ENCODE measurements at regions not wholly inside any gene's neighbourhood (a gene's known extent, or its start where the extent isn't known, plus 50 kb on each side); places are given as distances from the start of the nearest gene placed in this dataset.

DNA sequence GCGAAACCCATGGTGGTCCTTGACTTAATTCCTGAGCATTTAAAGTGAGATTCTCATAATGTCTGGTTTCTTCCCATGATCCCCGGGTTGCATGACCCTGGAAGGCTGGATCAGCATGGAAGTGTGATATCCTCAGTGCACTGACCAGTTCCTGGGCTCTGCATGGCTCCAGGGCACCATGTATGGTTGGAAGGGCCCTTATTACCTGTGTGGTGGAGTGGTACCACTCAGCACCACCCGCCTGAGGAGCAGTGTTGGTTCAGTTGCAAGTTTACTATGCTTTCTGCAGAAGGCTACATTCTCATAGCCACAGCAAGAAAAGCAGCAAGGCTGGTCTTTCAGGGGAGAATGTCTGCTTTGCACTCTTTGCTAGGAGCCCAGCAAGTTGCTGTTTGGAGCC lies 325.7 kb upstream of the MKI67 start:
- Histone ChIP-seq H3K36me3 (ENCODE audit: insufficient read depth, low read length) (no peaks in the 10 kb centered on the region), H3K27me3 (ENCODE audit: insufficient read depth, low read depth, low read length) (no peaks in the 10 kb centered on the region), H3K9ac (ENCODE audit: low read length) (no peak overlapping the region), H3K9me2 (ENCODE audit: insufficient read depth, low read length) (no peaks in the 10 kb centered on the region), H3K79me2 (replicated peaks; ENCODE audit: insufficient read depth, low read length) (no peaks in the 10 kb centered on the region), H3K9me3 (ENCODE audit: low read length) (peaks cover 5% of the 10 kb centered on the region), H2AFZ (ENCODE audit: low read depth, low read length) (no peak overlapping the region), H3F3A (ENCODE audit: insufficient read depth, low read length, poor library complexity, severe bottlenecking) (no peaks in the 10 kb centered on the region), H3K4me3 (ENCODE audit: low read length) (no peak overlapping the region), H3K4me2 (ENCODE audit: low read length) (no peak overlapping the region), H3K27ac (ENCODE audit: low read length) (no peak overlapping the region), H4K20me1 (ENCODE audit: insufficient read depth) (no peaks in the 10 kb centered on the region)
- TF ChIP-seq EP300 (conservative IDR thresholded peaks at IDR 0.05; ENCODE audit: poor library complexity, severe bottlenecking) (no peak), REST (IDR thresholded peaks at IDR 0.05; ENCODE audit: borderline replicate concordance) (no peak), EZH2 (IDR thresholded peaks at IDR 0.05; ENCODE audit: borderline replicate concordance, insufficient read depth, low read length, poor library complexity, severe bottlenecking) (no peak), SMC3 (conservative IDR thresholded peaks at IDR 0.05; ENCODE audit: poor library complexity) (no peak), TAF1 (IDR thresholded peaks at IDR 0.05; ENCODE audit: low read depth) (no peak), RAD21 (conservative IDR thresholded peaks at IDR 0.05) (no peak), POLR2AphosphoS5 (IDR thresholded peaks at IDR 0.05) (no peak), MXI1 (conservative IDR thresholded peaks at IDR 0.05; ENCODE audit: poor library complexity, severe bottlenecking) (no peak)
- TF ChIP-seq, protein P1, sequence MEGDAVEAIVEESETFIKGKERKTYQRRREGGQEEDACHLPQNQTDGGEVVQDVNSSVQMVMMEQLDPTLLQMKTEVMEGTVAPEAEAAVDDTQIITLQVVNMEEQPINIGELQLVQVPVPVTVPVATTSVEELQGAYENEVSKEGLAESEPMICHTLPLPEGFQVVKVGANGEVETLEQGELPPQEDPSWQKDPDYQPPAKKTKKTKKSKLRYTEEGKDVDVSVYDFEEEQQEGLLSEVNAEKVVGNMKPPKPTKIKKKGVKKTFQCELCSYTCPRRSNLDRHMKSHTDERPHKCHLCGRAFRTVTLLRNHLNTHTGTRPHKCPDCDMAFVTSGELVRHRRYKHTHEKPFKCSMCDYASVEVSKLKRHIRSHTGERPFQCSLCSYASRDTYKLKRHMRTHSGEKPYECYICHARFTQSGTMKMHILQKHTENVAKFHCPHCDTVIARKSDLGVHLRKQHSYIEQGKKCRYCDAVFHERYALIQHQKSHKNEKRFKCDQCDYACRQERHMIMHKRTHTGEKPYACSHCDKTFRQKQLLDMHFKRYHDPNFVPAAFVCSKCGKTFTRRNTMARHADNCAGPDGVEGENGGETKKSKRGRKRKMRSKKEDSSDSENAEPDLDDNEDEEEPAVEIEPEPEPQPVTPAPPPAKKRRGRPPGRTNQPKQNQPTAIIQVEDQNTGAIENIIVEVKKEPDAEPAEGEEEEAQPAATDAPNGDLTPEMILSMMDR (IDR thresholded peaks at IDR 0.05; ENCODE audit: poor library complexity, severe bottlenecking): no peak

DNA sequence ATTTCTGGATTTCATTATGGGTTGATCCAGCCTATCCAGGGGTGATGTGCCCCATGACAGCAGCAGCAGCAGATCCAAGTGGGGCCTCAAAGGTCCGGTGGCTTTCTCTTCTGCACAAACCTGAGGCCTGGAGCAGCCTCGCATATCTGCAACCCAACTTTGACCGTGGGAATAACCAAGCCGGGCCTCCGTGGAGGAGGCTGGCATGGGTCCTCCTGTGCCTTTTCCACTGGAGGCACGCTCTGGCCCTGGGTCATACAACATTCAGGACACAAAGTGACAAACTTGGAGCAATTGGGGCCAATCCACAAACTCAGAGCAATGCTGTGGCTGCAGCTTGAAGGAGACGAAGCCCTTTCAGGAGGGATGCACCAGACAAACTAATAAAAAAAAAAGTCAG lies 330.0 kb upstream of the MKI67 start:
- no peaks in the 10 kb centered on the region for H3K36me3 ChIP-seq (ENCODE audit: insufficient read depth, low read length)
- no peak overlapping the region for H3K4me3 ChIP-seq (ENCODE audit: low read length)
- H3K79me2 ChIP-seq (replicated peaks; ENCODE audit: insufficient read depth, low read length): no peaks in the 10 kb centered on the region
- no peak overlapping the region for H3K27ac ChIP-seq (ENCODE audit: low read length)
- H3K9me3 ChIP-seq (ENCODE audit: low read length): no peaks in the 10 kb centered on the region
- H4K20me1 ChIP-seq (ENCODE audit: insufficient read depth): no peaks in the 10 kb centered on the region
- no peak overlapping the region for H2AFZ ChIP-seq (ENCODE audit: low read depth, low read length)
- no peak overlapping the region for H3K9ac ChIP-seq (ENCODE audit: low read length)
- no peak for TF ChIP-seq EP300 (conservative IDR thresholded peaks at IDR 0.05; ENCODE audit: poor library complexity, severe bottlenecking)
- TF ChIP-seq, protein P1 (IDR thresholded peaks at IDR 0.05; ENCODE audit: poor library complexity, severe bottlenecking): no peak
- no peak for TF ChIP-seq REST (IDR thresholded peaks at IDR 0.05; ENCODE audit: borderline replicate concordance)
- TF ChIP-seq EZH2 (IDR thresholded peaks at IDR 0.05; ENCODE audit: borderline replicate concordance, insufficient read depth, low read length, poor library complexity, severe bottlenecking): no peak
- no peak for TF ChIP-seq MXI1 (conservative IDR thresholded peaks at IDR 0.05; ENCODE audit: poor library complexity, severe bottlenecking)
- no peak for TF ChIP-seq TAF1 (IDR thresholded peaks at IDR 0.05; ENCODE audit: low read depth)
- TF ChIP-seq RAD21 (conservative IDR thresholded peaks at IDR 0.05): no peak
- no peak for TF ChIP-seq SMC3 (conservative IDR thresholded peaks at IDR 0.05; ENCODE audit: poor library complexity)
- TF ChIP-seq POLR2AphosphoS5 (IDR thresholded peaks at IDR 0.05): no peak
- H3F3A ChIP-seq (ENCODE audit: insufficient read depth, low read length, poor library complexity, severe bottlenecking): no peaks in the 10 kb centered on the region
- H3K9me2 ChIP-seq (ENCODE audit: insufficient read depth, low read length): no peaks in the 10 kb centered on the region
- no peaks in the 10 kb centered on the region for H3K27me3 ChIP-seq (ENCODE audit: insufficient read depth, low read depth, low read length)
- no peak overlapping the region for H3K4me2 ChIP-seq (ENCODE audit: low read length)
